NCI-H146 (cell line): ENCODE measurements at regions not wholly inside any gene's neighbourhood (a gene's known extent, or its start where the extent isn't known, plus 50 kb on each side); places are given as distances from the start of the nearest gene placed in this dataset.
"Not testable (repeated sequence)": the region's sequence is repeated elsewhere in the genome, so short reads cannot be mapped to it uniquely, and the experiment has no call there.

ENCODE experiments used
- DNase-seq: peaks from one replicate; lab custom pipeline; 2025; lab: John Stamatoyannopoulos, UW

DNA sequence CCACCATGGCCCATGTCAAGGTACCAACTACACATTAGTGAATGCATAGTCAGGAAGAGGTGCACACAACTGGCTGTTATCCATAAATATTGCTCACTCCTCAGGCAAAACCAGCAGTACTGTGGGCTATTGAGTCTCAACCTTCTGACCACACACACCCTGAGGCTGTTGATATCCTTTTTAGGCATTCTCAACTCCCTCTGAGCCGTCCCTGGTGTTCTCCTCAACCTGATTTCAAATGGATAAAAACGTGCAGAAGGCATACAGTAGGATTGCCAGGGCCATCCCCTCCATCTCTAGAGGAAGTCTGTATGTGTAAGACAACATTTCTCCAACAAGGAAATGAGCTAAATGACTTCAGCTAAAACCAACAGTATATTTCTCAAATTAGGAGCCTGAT, 98.7 kb upstream of the KLHL13 start:
- no peak for DNase-seq

DNA sequence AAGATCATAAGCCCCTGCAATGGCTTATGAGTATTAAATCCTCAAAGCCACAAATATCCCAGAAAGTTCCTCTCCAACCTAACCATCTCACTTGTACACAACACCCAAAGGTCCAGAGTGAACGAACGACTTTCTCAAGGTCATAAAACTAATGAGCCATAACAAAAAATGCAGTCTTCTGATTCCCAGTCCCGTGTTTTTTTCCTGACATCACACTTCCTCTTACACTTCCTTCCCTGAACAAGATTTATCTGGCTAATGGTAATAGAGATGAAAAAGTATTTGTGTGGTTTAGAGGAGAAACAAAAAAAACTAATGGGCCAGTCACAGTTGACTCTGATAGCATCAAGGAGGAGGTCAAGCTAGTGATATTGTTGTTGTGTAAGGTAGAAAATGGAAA, 99.5 kb upstream of the KLHL13 start:
- DNase-seq = no peak

DNA sequence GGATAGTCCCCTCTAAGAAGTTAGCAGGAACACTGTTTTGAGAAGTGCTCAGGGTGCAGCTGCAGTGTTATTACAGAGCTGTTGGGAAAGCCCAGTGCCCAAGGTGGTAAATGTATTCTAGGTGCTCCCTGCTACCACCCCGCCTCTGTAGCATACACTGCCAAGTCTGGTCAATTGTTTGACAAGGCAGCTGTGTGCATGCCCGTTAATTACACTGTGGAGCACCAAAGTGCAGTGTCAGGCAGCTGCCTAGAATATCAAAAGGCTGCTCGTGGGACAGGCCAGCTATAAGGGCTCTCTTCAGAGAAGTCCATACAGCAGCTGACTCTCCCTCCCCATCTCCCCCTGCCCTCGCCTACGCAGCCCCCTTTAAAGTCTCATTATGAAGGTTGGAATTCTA, 99.9 kb upstream of the KLHL13 start:
- peak; percentile 85 for DNase-seq

DNA sequence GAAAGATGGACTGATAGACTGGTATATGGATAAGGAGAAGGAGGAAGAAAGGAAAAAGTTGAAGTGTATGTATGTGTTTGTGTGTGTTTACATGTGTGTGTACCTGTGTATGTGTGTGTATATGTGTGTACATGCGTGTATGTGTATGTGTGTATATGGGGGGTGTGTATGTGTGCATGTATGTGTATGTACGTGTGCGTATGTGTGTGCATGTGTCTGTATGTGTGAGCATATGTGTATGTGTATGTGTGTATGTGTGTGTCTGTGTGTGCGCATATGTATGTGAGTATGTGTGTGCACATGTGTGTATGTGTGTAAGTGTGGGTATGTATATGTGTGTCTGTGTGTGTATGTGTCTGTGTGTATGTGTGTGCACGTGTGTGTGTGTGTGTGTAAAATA, 101.5 kb upstream of the KLHL13 start:
- DNase-seq = no peak

DNA sequence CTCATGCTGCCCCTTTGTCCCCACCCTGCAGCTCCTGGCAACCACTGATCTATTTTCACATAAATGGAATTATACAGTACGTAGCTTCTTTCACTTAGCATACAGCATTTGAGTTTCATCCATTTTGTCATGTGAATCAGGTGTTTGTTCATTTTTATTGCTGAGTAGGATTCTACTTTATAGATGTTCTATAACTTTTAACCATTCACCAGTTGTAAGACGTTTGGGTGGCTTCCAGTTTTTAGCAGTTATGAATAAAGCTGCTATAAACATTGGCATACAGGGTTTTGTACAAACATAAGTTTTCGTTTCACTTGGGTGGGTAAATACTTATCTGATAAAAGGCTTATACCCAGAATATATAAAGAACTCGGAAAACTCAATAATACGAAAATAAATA, 102.3 kb upstream of the KLHL13 start:
- no peak for DNase-seq

- no peak for DNase-seq
These were observed 103.3 kb upstream of the KLHL13 start for GRCh38 chrX:118219866-118220265.

GRCh38 chrX:118220509-118220908, 103.9 kb upstream of the KLHL13 start:
- no peak for DNase-seq

- DNase-seq = peak; percentile 83
These were observed 104.7 kb upstream of the KLHL13 start for GRCh38 chrX:118221270-118221669.

DNA sequence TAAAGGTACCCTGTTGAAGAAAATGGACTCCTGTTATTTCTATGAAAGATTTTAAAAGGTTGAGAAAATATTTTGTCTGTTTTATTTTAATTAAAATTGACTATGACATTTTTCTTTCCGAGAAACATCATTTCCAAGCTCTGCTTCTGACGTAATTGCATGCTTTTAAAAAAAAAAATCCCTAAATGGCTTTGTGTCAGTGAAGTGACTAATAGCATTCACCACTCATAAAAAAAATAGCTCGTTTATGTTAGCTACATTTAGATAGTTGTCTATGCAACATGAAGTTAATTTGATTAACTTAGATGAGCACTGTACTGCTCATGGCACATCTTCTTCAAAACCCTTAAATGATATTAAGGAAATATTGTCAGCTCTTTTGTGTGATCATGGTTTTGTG, 105.1 kb upstream of the KLHL13 start:
- no peak for DNase-seq

GRCh38 chrX:118222421-118222820, 105.8 kb upstream of the KLHL13 start:
- DNase-seq = no peak

- DNase-seq = peak; percentile 38
These were observed 109.3 kb upstream of the KLHL13 start for GRCh38 chrX:118225711-118226428.

DNA sequence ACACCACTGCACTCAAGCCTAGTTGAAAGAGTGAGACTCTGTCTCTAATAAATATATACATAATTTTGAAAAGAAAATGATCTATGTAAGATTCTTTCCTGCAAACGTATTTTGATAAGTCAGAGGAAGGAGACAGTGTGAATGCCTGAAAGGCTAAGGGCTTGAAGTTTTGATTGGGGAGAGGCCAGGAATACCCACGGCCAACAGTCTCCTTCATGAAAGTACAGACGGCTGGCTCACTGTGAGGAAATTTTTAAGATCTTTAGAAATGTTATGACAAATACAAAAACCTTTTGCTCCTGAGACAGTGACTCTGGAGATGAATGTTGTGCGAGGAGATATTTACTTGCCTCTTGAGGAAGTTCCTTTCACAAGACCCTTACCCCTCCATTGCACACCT, 111.4 kb upstream of the KLHL13 start:
- no peak for DNase-seq

DNA sequence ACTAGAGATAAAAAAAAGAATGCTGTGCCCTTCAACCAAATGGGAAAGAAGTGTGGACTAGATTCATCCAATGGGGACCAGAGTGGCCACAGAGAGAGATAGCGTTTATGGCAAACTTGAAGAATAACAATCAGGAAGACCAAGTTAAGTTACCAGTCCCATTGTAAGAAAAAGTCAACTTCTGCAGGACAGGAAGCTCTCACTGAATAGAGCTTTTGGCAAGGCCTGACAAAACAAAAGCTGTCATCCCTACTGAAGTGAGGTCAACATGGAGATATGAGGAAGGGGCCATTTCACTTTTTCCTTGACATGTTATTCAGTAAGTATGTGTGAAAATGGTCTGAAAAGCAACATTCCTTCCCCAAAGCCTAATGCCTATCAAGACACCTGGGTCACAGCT, 111.8 kb upstream of the KLHL13 start:
- DNase-seq = no peak

- no peak for DNase-seq
These were observed 114.4 kb upstream of the WDR44 start for GRCh38 chrX:118231464-118231863.

DNA sequence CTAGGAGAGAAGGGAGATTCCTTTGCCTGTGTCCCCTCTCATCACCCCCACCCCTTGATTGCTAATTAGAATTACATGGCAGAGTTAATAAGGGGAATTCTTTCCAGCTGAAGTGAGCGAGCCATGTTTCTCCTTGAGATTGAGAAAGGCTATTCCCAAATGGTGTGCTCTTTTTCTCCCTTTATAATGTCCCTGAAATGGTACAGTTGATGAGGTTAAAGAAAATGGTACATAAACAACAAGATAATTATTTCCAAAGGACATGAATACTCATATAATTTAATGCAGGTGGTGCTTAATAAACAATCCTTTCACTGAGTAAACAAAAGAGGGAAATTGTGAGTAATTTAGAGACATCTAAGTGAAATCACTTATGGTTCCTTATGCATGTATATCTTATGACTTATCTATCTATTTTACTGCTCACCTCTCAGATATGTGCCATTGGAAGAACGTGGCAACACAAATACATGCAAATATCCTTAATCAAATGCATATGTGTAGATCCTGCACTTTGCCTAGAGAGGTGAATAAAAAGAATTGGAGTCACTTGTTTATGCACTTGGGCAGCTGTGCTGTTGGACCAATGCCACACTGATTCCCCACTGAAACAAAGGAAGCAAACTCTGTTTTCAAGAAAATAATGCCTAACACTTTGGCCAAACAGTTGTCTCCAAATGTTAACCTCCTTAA, 106.6 kb upstream of the WDR44 start:
- no peak for DNase-seq

DNA sequence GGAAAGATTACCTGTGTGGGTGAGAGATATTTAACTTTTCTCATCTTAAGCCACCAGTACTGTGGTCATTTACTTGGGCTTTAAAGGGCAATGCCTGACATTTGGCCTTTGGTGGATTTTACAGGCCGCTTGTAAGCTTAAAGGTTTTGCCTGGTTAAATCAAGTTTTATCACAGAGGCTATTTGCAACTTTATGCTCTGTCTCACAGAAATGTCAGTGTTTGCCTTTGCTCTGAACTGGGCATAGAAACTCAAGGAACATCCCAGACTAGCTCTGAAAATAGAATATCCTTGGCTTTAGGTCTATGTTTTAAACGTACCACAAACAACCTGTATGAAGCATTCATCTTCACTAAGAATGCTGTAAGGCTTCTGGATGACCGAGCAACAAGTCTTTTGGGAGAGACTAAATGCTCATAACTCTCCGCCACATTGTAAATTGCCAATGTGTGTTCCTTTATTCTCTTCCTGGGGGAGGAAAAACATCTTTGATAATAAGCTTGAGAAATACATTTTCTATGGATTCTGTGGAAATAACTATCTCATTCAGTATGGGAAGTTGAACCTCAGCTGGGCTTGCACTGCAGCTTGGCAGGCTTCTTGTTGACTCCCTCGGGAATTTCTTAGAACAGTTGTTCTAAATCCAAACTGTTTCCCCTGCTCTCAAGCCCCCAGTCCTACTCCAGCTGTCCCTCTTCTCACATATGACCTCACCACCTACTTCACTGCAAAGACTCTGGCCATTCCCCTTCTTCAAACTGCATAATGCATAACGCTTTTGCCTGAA, 105.8 kb upstream of the WDR44 start:
- DNase-seq = no peak

DNA sequence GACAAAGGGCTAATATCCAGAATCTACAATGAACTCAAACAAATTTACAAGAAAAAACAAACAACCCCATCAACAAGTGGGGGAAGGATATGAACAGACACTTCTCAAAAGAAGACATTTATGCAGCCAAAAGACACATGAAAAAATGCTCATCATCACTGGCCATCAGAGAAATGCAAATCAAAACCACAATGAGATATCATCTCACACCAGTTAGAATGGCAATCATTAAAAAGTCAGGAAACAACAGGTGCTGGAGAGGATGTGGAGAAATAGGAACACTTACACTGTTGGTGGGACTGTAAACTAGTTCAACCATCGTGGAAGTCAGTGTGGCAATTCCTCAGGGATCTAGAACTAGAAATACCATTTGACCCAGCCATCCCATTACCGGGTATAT, 98.9 kb upstream of the WDR44 start:
- not testable (repeated sequence) for DNase-seq

GRCh38 chrX:118249146-118249545, 96.8 kb upstream of the WDR44 start:
- DNase-seq = no peak

- DNase-seq = no peak
These were observed 95.5 kb upstream of the WDR44 start for GRCh38 chrX:118250445-118250844.

GRCh38 chrX:118251271-118251670, 94.6 kb upstream of the WDR44 start:
- no peak for DNase-seq

GRCh38 chrX:118252967-118253366, 92.9 kb upstream of the WDR44 start:
- no peak for DNase-seq

DNA sequence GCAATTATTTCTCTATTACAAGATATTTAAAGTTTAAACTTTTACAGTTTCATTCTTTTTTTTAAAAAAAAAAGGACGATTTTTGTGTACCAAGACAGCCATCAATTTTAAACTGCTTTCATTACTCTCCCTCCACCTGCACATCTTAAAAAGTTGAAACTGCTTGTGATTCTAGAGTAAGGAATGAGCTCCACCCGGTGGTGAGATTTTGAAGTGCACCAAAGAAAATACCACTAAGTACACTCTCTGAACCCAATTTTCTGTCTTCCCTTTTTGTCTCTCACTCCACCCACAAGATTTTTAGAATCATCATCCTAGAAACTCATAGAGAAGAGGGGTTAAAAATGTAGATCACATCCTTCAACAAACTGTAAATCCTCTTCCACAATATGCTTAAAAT, 91.3 kb upstream of the WDR44 start:
- DNase-seq = peak; percentile 50

- DNase-seq = no peak
These were observed 90.0 kb upstream of the WDR44 start for GRCh38 chrX:118255921-118256320.
